ENCODE measurements at regions not wholly inside any gene's neighbourhood (a gene's known extent, or its start where the extent isn't known, plus 50 kb on each side); places are given as distances from the start of the nearest gene placed in this dataset.

GRCh38 chr15:81484086-81484955 lies 110.3 kb upstream of the TMC3 start (continued):
- TF ChIP-seq ZNF462 (CRISPR knock-in tag; IDR thresholded peaks at IDR 0.05) (no peak), STAT1 (IDR thresholded peaks at IDR 0.05; ENCODE audit: unreplicated experiment) (no peak), REST (IDR thresholded peaks at IDR 0.05; ENCODE audit: unreplicated experiment) (no peak), EZH2phosphoT487 (IDR thresholded peaks at IDR 0.05; ENCODE audit: unreplicated experiment) (no peak), CREB1 (CRISPR knock-in tag; IDR thresholded peaks at IDR 0.05; ENCODE audit: low read depth) (no peak), ETS1 (IDR thresholded peaks at IDR 0.05) (no peak), ZNF114 (CRISPR knock-in tag; IDR thresholded peaks at IDR 0.05) (no peak), JUNB (IDR thresholded peaks at IDR 0.05; ENCODE audit: unreplicated experiment) (no peak)

Data from GM23338 (cell line).